NCI-H774 (cell line): ENCODE measurements at regions not wholly inside any gene's neighbourhood (a gene's known extent, or its start where the extent isn't known, plus 50 kb on each side); places are given as distances from the start of the nearest gene placed in this dataset.

Experiments
- DNase-seq: peaks from one replicate; lab custom pipeline; 2025; lab: John Stamatoyannopoulos, UW

DNA sequence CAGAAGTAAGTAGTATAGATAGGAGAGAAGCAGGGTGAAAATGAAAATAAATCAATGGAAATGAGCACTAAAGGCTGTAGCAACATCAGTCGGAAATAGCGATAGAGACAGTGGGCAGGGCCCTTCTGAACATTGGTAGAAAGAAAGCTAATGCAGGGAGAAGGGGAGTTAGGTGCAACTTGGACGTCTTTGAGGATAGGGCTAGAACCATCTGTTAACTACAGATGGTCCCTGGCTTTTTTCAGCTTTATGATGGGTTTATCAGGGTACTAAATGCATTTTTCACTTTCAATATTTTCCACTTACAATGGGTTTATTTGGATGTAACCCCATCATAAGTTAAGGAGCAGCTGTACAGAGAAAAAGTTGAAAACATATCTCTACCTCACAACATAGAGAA, 72.8 kb upstream of the CNR1 start:
- DNase-seq: no peak

DNA sequence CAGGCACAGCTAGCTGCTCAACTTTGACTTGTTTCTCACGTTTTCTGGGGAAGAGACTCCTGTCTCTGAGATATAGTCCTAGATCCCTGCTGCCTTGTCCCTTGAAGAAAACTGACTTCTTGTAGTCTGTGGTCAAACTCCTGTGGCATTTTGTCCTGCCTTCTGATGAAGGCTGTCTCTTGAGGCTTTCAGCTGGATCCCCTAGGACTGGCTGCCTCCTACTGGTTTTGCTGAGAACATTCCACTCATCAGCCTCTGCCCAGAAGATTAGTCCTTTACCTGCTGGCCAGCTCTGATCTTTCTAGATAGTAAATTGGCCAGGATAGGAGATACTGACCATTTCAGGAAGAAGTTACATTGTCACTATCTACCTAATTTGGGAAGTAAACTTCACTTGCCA, 71.9 kb upstream of the CNR1 start:
- no peak for DNase-seq

DNA sequence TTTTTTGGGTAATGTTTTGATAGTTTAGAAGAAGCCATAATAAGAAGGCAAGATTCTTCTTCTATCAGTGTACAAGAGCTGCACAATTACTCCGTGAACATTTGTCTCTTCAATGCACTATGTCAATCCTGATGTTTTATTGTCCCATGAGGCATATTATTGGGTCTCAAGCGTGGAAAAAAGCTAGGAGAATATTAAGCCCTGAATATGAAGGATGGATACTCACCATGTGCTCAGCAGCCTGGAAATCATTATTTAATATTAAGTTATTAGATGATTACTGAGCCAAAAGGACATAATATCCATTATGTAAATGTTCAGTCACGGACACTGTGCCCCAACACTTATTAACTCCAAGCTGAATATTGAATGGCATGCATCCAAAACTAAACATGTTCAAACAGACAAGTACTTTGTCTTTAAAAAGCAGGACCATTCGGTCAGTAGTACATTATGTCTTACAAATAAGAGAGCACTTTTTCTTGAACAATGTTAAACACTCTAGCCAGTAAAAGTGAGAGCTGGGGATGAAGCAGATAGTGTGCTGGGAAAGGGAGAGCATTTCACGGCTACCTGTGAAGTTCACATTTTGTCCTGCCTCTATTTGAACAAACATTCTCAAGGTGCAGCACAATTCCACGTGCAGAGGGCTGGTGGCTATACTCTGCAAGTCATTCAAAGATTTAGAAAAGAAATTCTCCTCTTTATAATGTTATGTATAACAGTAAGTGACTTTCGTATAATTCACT, 70.6 kb upstream of the CNR1 start:
- DNase-seq: no peak

DNA sequence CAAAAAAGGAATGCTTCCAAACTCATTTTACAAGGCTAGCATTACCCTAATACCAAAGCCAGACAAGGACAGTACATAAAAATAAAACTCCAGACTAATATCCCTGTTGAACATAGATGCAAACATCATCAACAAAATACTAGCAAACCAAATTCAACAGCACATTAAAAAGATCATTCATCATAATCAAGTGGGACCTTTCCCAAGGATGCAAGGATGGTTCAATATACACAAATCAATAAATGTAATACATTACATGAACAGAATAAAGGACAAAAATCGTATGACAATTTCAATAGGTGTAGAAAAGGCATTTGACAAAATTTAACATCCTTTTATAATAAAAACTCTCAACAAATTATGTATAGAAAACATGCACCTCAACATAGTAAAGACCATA, 66.6 kb upstream of the CNR1 start:
- no peak for DNase-seq

DNA sequence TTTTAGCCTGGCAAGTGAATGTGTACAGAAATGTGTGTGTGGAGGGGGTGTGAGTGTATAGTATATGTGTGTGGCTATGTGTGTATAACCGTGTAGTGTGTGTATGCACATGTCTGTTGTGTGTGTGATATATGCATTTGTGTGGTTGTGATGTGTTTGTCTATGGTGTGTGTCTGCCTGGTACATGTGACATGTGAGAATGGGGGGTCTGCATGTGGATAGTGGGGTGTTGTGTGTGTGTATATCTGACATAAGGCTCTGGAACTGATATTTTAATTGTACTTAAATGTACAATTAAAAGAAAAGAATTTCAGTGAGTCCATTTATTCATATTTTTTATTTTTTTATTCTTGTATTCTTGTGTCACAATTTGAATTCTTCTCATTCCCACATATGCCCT, 57.2 kb upstream of the CNR1 start:
- no peak for DNase-seq

DNA sequence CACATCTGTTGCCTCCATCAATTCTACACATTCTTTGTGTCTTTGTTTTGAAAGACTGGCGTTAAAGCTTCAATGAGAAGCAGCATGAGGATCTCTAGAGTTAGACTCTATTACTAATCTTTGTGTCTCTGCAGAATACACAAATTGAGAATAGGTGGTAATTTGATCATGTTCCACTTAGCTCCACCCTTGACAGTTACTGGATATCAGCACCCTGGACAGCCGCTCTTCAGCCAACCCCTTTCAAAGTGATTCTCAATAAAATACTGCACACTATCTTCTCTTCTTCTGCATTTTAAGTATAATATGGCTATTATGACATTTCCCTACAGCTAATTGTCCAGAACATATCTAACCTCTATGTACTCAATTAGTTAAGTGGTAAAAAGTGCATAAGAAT, 54.3 kb upstream of the CNR1 start:
- no peak for DNase-seq

DNA sequence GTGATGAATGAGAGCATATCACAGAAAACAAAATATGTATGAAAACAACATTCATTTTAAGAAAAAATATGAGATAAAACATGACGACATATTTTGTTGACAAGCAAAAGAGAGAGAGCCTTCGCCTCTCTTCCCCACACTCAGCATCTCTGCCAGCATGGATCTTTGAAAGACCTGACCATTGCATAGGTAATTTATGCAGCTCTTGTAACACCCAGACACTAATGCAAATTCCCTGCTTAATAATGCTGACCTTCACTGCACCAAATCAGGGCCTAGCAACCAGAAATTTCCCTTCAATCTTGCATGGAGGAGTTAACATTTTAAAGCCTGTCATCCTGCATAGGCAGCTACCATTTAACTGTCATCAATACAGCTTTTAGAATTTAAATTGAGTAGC, 50.0 kb upstream of the CNR1 start:
- DNase-seq: no peak
